Panc1 (cell line): ENCODE measurements at regions not wholly inside any gene's neighbourhood (a gene's known extent, or its start where the extent isn't known, plus 50 kb on each side); places are given as distances from the start of the nearest gene placed in this dataset.

Source experiments
- ATAC-seq: fragments of 200-7000 bp; cut with Tn5 transposase; 2 replicates; pipeline ENCODE4 v1.9.1; 2020; ENCODE audit warnings: mild to moderate bottlenecking, moderate library complexity
- BruUV-seq: library from RNA; stranded (reverse); fragments of 400-500 nt; replicated peaks from 2 replicates; lab custom pipeline; 2021; lab: Mats Ljungman, UMichigan
- CTCF ChIA-PET: fragments of 300-600 bp; sonication (Branson Sonifier 250); formaldehyde crosslinking; loops from one replicate; lab custom pipeline; 2022; ENCODE audit warnings: antibody characterized with exemption; lab: Charles Lee
- POLR2A ChIA-PET: fragments of 300-600 bp; sonication (Branson Sonifier 250); formaldehyde crosslinking; loops from one replicate; lab custom pipeline; 2022; ENCODE audit warnings: antibody characterized with exemption; lab: Charles Lee
- DNase-seq: peaks from one replicate; pipeline ENCODE4 v3.0.0-alpha.2; 2010; ENCODE audit warnings: low read depth, low spot score
- H3K27ac ChIP-seq: 2 replicates; pipeline ENCODE4 v1.5.1; 2011; ENCODE audit warnings: mild to moderate bottlenecking, low read length, inconsistent platforms
- H3K27me3 ChIP-seq: fragments of 200-500 bp; sonication (Bioruptor generic); 2 replicates; pipeline ENCODE4 v1.6.0; 2014; ENCODE audit warnings: low read length, inconsistent platforms; ENCODE audit not compliant: control insufficient read depth, insufficient read depth
- H3K36me3 ChIP-seq: fragments of 200-500 bp; sonication (Bioruptor generic); 2 replicates; pipeline ENCODE4 v1.5.1; 2014; ENCODE audit warnings: inconsistent platforms, mild to moderate bottlenecking, low read length, moderate library complexity; ENCODE audit not compliant: control insufficient read depth, insufficient read depth
- H3K4me1 ChIP-seq: 2 replicates; pipeline ENCODE4 v1.5.1; 2011; ENCODE audit warnings: inconsistent platforms, mild to moderate bottlenecking, low read length, moderate library complexity; ENCODE audit not compliant: control insufficient read depth, insufficient read depth
- H3K4me3 ChIP-seq, 2 experiments: 2 replicates each; pipeline ENCODE4 v1.5.1; 2011 to 2012; ENCODE audit warnings: low read depth in 2 of 2, low read length in 2 of 2, mild to moderate bottlenecking in 2 of 2, inconsistent platforms in 1 of 2, moderate library complexity in 1 of 2
- H3K9me3 ChIP-seq: fragments of 200-500 bp; sonication (Bioruptor generic); 2 replicates; pipeline ENCODE4 v1.5.1; 2014; ENCODE audit warnings: low read depth, mild to moderate bottlenecking, inconsistent platforms, low read length, moderate library complexity; ENCODE audit not compliant: control insufficient read depth, insufficient read depth
- CTCF ChIP-seq: fragments of 450-650 bp; IDR thresholded peaks from 2 replicates; pipeline ENCODE4 v1.5.1; 2017; ENCODE audit warnings: mild to moderate bottlenecking
- POLR2AphosphoS5 ChIP-seq: IDR thresholded peaks from 2 replicates; pipeline ENCODE4 v1.6.1; 2012; ENCODE audit warnings: mild to moderate bottlenecking, low read depth, low read length, moderate library complexity
- REST ChIP-seq, 2 experiments: IDR thresholded peaks; 2 replicates each; pipeline ENCODE4 v1.6.1; 2011 to 2012; ENCODE audit warnings: low read depth in 2 of 2, control low read depth in 1 of 2, low read length in 1 of 2, mild to moderate bottlenecking in 1 of 2, moderate library complexity in 1 of 2; ENCODE audit not compliant: insufficient read depth in 1 of 2
- SIN3A ChIP-seq: IDR thresholded peaks from 2 replicates; pipeline ENCODE4 v1.6.1; 2012; ENCODE audit warnings: low read depth, mild to moderate bottlenecking, low read length, moderate library complexity, borderline replicate concordance; ENCODE audit not compliant: insufficient read depth
- TCF7L2 ChIP-seq: IDR thresholded peaks from 2 replicates; pipeline ENCODE4 v1.6.1; 2011; ENCODE audit warnings: mild to moderate bottlenecking, low read depth, low read length, inconsistent platforms
- in situ Hi-C: cut with HindIII; loops from 2 replicates; pipeline ENCODE4 v1.10.0; 2016; ENCODE audit warnings: low sequenced_read_pairs, low pct_unique_long_range_greater_than_20kb
- intact Hi-C: fragments of 100-400 bp; cut with micrococcal nuclease; formaldehyde crosslinking; loops from one replicate; pipeline ENCODE4 v1.10.0; 2022; ENCODE audit not compliant: unreplicated experiment

- ChIA-PET POLR2A (no interaction called here), CTCF (interaction anchor here (0.6 kb wide), 1 partner anchor 55 kb away, joined by 5 read pairs; no protein-coding TSS in a partner anchor)
- intact Hi-C loops: no loop called here
- no peak for DNase-seq
- no peak for ATAC-seq
- Histone ChIP-seq H3K27me3 (peaks cover 9% of the 10 kb centered on the region), H3K36me3 (no peaks in the 10 kb centered on the region), H3K9me3 (no peaks in the 10 kb centered on the region), H3K4me3 (no peak overlapping the region), H3K27ac (no peak overlapping the region), H3K4me1 (no peaks in the 10 kb centered on the region)
- in situ Hi-C loops: no loop called here
- no TSS peak for BruUV-seq
- TF ChIP-seq CTCF: no peak
- no peak for TF ChIP-seq POLR2AphosphoS5
- no peak for TF ChIP-seq TCF7L2
- TF ChIP-seq REST (IDR thresholded peaks at IDR 0.05; ENCODE audit: insufficient read depth in 1 of 2, low read depth in 2 of 2, low read length in 1 of 2): no peak
- TF ChIP-seq SIN3A: no peak
These were observed 194.6 kb upstream of the KCNG1 start for GRCh38 chr20:51217347-51218045.

GRCh38 chr20:51216850-51217249 lies 193.9 kb upstream of the KCNG1 start:
- TF ChIP-seq SIN3A: no peak
- TF ChIP-seq POLR2AphosphoS5: no peak
- no peak for TF ChIP-seq CTCF
- no peak for TF ChIP-seq TCF7L2
- no peak for TF ChIP-seq REST (IDR thresholded peaks at IDR 0.05; ENCODE audit: insufficient read depth in 1 of 2, low read depth in 2 of 2, low read length in 1 of 2)
- POLR2A ChIA-PET: no interaction called here
- in situ Hi-C loops (no loop called here), intact Hi-C loops (no loop called here)
- Histone ChIP-seq H3K27ac (no peak overlapping the region), H3K27me3 (peaks cover 11% of the 10 kb centered on the region), H3K4me1 (no peaks in the 10 kb centered on the region), H3K9me3 (no peaks in the 10 kb centered on the region), H3K36me3 (no peaks in the 10 kb centered on the region), H3K4me3 (no peak overlapping the region)
- DNase-seq: no peak
- no TSS peak for BruUV-seq
- no peak for ATAC-seq
- CTCF ChIA-PET: no interaction called here
